ENCODE measurements at regions not wholly inside any gene's neighbourhood (a gene's known extent, or its start where the extent isn't known, plus 50 kb on each side); places are given as distances from the start of the nearest gene placed in this dataset.

DNA sequence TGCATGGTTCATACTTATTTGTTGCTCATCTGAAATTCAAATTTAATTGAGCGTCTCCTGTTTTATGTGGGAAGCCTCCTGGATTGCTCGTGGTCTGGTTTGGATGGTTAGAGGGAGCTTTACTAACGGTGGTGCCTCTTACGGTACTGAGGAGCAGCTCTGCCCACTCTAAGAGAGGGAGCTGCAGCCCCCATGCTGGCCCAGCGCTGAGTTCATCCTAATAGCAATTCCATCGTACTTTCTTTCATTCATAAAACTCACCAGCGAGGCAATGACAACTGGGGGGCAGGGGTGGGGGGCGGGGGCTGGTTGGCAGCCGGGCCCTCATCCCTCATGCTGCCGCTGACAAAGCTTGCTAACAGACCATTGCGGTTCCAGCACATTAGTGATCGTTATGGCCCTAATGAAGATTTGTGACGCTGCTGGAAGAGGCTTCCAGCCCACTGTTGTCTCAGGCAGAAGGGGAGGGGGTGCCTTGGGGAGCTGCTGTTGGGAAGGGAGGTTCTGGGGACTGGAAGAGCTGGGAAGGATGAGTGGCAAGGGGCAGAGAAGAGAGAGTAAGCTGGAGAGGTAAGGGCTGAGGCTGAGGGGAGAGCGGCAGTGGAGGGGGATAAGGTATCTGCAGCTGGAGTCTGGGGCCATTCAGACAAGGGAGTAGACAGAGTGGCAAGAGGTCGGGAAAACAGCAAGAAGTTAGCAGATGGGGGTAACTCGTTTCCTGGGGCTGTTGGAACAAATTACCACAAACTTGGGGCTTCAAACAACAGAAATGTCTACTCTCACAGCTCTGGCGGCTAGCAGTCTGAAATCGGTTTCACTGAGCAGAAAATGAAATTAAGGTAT lies 238.1 kb downstream of the LPIN1 start:
- TF ChIP-seq POLR2AphosphoS5 (IDR thresholded peaks at IDR 0.05) (no peak), CTCF (IDR thresholded peaks at IDR 0.05) (no peak), POLR2A (IDR thresholded peaks at IDR 0.05) (no peak)
